GM23338 (cell line): ENCODE measurements at regions not wholly inside any gene's neighbourhood (a gene's known extent, or its start where the extent isn't known, plus 50 kb on each side); places are given as distances from the start of the nearest gene placed in this dataset.

Experiments used
- CREB1 ChIP-seq: fragments of 250-450 bp; sonication (Bioruptor Pico); IDR thresholded peaks from 2 replicates; pipeline ENCODE4 v1.5.0; 2020; ENCODE audit warnings: low read depth, mild to moderate bottlenecking, moderate library complexity
- CTCF ChIP-seq, 2 experiments: fragments of 200-600 bp in 1 of 2; sonication (generic) in 1 of 2; conservative IDR thresholded peaks; 2 replicates each; pipeline versions ENCODE4 v1.5.1 to v1.6.1; 2016 to 2017; ENCODE audit warnings: antibody characterized with exemption in 2 of 2, low read depth in 2 of 2, mild to moderate bottlenecking in 2 of 2, moderate library complexity in 1 of 2
- POLR2AphosphoS5 ChIP-seq: IDR thresholded peaks from 2 replicates; pipeline ENCODE4 v1.6.1; 2016; ENCODE audit warnings: antibody characterized with exemption, low read depth

- TF ChIP-seq CREB1 (CRISPR knock-in tag) (no peak), CTCF (conservative IDR thresholded peaks at IDR 0.05; ENCODE audit: low read depth in 2 of 2) (no peak), POLR2AphosphoS5 (no peak)
Observed at GRCh38 chr19:31554360-31554759, 205.1 kb upstream of the TSHZ3 start.
